H1 (cell line): ENCODE measurements at regions not wholly inside any gene's neighbourhood (a gene's known extent, or its start where the extent isn't known, plus 50 kb on each side); places are given as distances from the start of the nearest gene placed in this dataset.

Experiments
- CTCF ChIA-PET: fragments of 300-600 bp; sonication (Branson Sonifier 250); formaldehyde crosslinking; loops from one replicate; lab custom pipeline; 2021; ENCODE audit not compliant: partially characterized antibody; lab: Charles Lee
- POLR2A ChIA-PET: fragments of 300-600 bp; sonication (Branson Sonifier 250); formaldehyde crosslinking; loops from one replicate; lab custom pipeline; 2021; ENCODE audit warnings: inconsistent platforms; ENCODE audit not compliant: partially characterized antibody; lab: Charles Lee
- DNase-seq, 2 experiments: peaks; one replicate each; pipeline versions ENCODE4 v3.0.0 to v3.0.0-alpha.2; 2010 to 2022; ENCODE audit warnings: low spot score in 2 of 2, low read depth in 1 of 2, mixed read lengths in 1 of 2
- FAIRE-seq: peaks from 2 replicates; lab custom pipeline; 2011; peaks lifted over from hg19 to GRCh38; lab: Jason Lieb, UNC
- H2AFZ ChIP-seq: 2 replicates; pipeline ENCODE4 v1.8.1; 2012; ENCODE audit warnings: low read length, inconsistent platforms
- H2AK5ac ChIP-seq: 2 replicates; pipeline ENCODE4 v1.6.1; 2013; ENCODE audit warnings: low read depth, low read length
- H2BK120ac ChIP-seq: replicated peaks from 2 replicates; pipeline ENCODE3; 2013; ENCODE audit warnings: low read depth, low read length, inconsistent platforms
- H2BK12ac ChIP-seq: 2 replicates; pipeline ENCODE4 v1.6.1; 2013; ENCODE audit warnings: low read depth, low read length
- H2BK15ac ChIP-seq: 2 replicates; pipeline ENCODE4 v1.6.1; 2013; ENCODE audit warnings: low read length
- H2BK20ac ChIP-seq: 2 replicates; pipeline ENCODE4 v1.6.1; 2013; ENCODE audit warnings: low read length
- H2BK5ac ChIP-seq: 2 replicates; pipeline ENCODE4 v1.6.1; 2013; ENCODE audit warnings: low read depth, low read length
- H3K14ac ChIP-seq: 2 replicates; pipeline ENCODE4 v1.6.1; 2013; ENCODE audit warnings: inconsistent platforms; ENCODE audit not compliant: insufficient read length
- H3K18ac ChIP-seq: 2 replicates; pipeline ENCODE4 v1.6.1; 2013; ENCODE audit warnings: low read length; ENCODE audit errors: extremely low read depth
- H3K23ac ChIP-seq: 2 replicates; pipeline ENCODE4 v1.6.1; 2013; ENCODE audit warnings: inconsistent platforms; ENCODE audit not compliant: insufficient read length
- H3K23me2 ChIP-seq: 2 replicates; pipeline ENCODE4 v1.6.1; 2013; ENCODE audit warnings: low read depth, low read length
- H3K27ac ChIP-seq: 2 replicates; pipeline ENCODE4 v1.6.1; 2011; ENCODE audit warnings: low read depth, low read length, inconsistent platforms
- H3K27me3 ChIP-seq, 4 experiments: replicated peaks in 1 of 4; 1 replicate in 1 of 4; 2 replicates in 3 of 4; pipeline versions ENCODE4 v1.6.1 to v1.8.1; 2011 to 2013; ENCODE audit warnings: low read length in 3 of 4, mild to moderate bottlenecking in 3 of 4, inconsistent platforms in 2 of 4, mixed read lengths in 2 of 4, moderate library complexity in 1 of 4; ENCODE audit not compliant: control insufficient read depth in 3 of 4, insufficient read depth in 3 of 4; ENCODE audit errors: extremely low read depth in 1 of 4
- H3K36me3 ChIP-seq, 4 experiments: 2 replicates each; pipeline versions ENCODE4 v1.6.1 to v1.8.1; 2011 to 2013; ENCODE audit warnings: mild to moderate bottlenecking in 4 of 4, low read length in 3 of 4, moderate library complexity in 2 of 4, control low read depth in 1 of 4, inconsistent platforms in 1 of 4; ENCODE audit not compliant: insufficient read depth in 4 of 4, control insufficient read depth in 2 of 4
- H3K4ac ChIP-seq: replicated peaks from 2 replicates; pipeline ENCODE3; 2013; ENCODE audit warnings: low read length, low read depth, mixed read lengths, inconsistent platforms; ENCODE audit not compliant: insufficient read length
- H3K4me1 ChIP-seq, 4 experiments: replicated peaks in 1 of 4; 1 replicate in 1 of 4; 2 replicates in 3 of 4; pipeline versions ENCODE4 v1.6.1 to v1.8.1; 2011 to 2013; ENCODE audit warnings: low read length in 3 of 4, inconsistent platforms in 2 of 4, mixed read lengths in 1 of 4; ENCODE audit not compliant: insufficient read depth in 4 of 4, control insufficient read depth in 3 of 4
- H3K4me2 ChIP-seq, 2 experiments: 2 replicates each; pipeline versions ENCODE4 v1.6.1 to v1.8.1; 2011 to 2013; ENCODE audit warnings: low read depth in 2 of 2, low read length in 2 of 2, control low read depth in 1 of 2, inconsistent platforms in 1 of 2, mild to moderate bottlenecking in 1 of 2; ENCODE audit not compliant: insufficient read depth in 1 of 2
- H3K4me3 ChIP-seq, 4 experiments: fragments of 200-600, 300-600 bp in 1 of 4; sonication (generic), shearing (Covaris generic), sonication (Bioruptor Twin) in 1 of 4; 2 replicates each; pipeline versions ENCODE4 v1.5.1 to v1.8.1; 2011 to 2016; ENCODE audit warnings: low read length in 4 of 4, low read depth in 3 of 4, control low read depth in 2 of 4, inconsistent platforms in 2 of 4, mild to moderate bottlenecking in 2 of 4, mixed read lengths in 1 of 4, moderate library complexity in 1 of 4; ENCODE audit not compliant: insufficient read depth in 2 of 4; ENCODE audit errors: extremely low read depth in 1 of 4
- H3K56ac ChIP-seq: replicated peaks from 2 replicates; pipeline ENCODE3; 2013; ENCODE audit warnings: low read depth, mild to moderate bottlenecking, mixed read lengths, low read length, inconsistent platforms; ENCODE audit not compliant: insufficient read length
- H3K79me1 ChIP-seq: 2 replicates; pipeline ENCODE4 v1.6.1; 2013; ENCODE audit warnings: low read depth, low read length, control low read depth
- H3K79me2 ChIP-seq, 2 experiments: 2 replicates each; pipeline versions ENCODE4 v1.6.1 to v1.8.1; 2012 to 2013; ENCODE audit warnings: low read length in 2 of 2, mild to moderate bottlenecking in 2 of 2, inconsistent platforms in 1 of 2; ENCODE audit not compliant: insufficient read depth in 2 of 2, control insufficient read depth in 1 of 2
- H3K9ac ChIP-seq, 4 experiments: replicated peaks in 1 of 4; 1 replicate in 1 of 4; 2 replicates in 3 of 4; pipeline versions ENCODE4 v1.6.1 to v1.8.1; 2011 to 2013; ENCODE audit warnings: low read depth in 3 of 4, low read length in 3 of 4, control low read depth in 2 of 4, mild to moderate bottlenecking in 2 of 4, moderate library complexity in 2 of 4, inconsistent platforms in 1 of 4; ENCODE audit errors: extremely low read depth in 1 of 4
- H3K9me3 ChIP-seq, 2 experiments: 2 replicates each; pipeline versions ENCODE4 v1.6.1 to v1.8.1; 2012 to 2013; ENCODE audit warnings: mild to moderate bottlenecking in 2 of 2, moderate library complexity in 2 of 2, control low read depth in 1 of 2, inconsistent platforms in 1 of 2, low read depth in 1 of 2, low read length in 1 of 2, mixed read lengths in 1 of 2; ENCODE audit not compliant: insufficient read depth in 2 of 2
- H4K20me1 ChIP-seq, 2 experiments: replicated peaks in 1 of 2; 2 replicates each; pipeline versions ENCODE3 to v1.8.1; 2011 to 2013; ENCODE audit warnings: inconsistent platforms in 2 of 2, low read length in 2 of 2, mild to moderate bottlenecking in 1 of 2; ENCODE audit not compliant: insufficient read depth in 2 of 2, control insufficient read depth in 1 of 2
- H4K5ac ChIP-seq: 2 replicates; pipeline ENCODE4 v1.6.1; 2013; ENCODE audit warnings: low read length, low read depth, mixed read lengths, inconsistent platforms; ENCODE audit not compliant: insufficient read length
- H4K8ac ChIP-seq: 2 replicates; pipeline ENCODE4 v1.8.0; 2013; ENCODE audit warnings: mild to moderate bottlenecking, moderate library complexity, low read length, inconsistent platforms; ENCODE audit not compliant: insufficient read depth; ENCODE audit errors: extremely low read depth
- H4K91ac ChIP-seq: replicated peaks from 2 replicates; pipeline ENCODE3; 2013; ENCODE audit warnings: low read length, mixed read lengths, inconsistent platforms; ENCODE audit not compliant: insufficient read length
- BRCA1 ChIP-seq: IDR thresholded peaks from 2 replicates; pipeline ENCODE4 v1.6.1; 2012; ENCODE audit warnings: low read depth, low read length, improper control_type of control experiment
- EGR1 ChIP-seq: IDR thresholded peaks from 2 replicates; pipeline ENCODE4 v1.6.1; 2011; ENCODE audit warnings: low read depth, low read length, borderline replicate concordance
- FOSL1 ChIP-seq: IDR thresholded peaks from 2 replicates; pipeline ENCODE4 v1.6.1; 2011; ENCODE audit warnings: mild to moderate bottlenecking, low read depth, low read length, moderate library complexity; ENCODE audit not compliant: insufficient read depth
- GABPA ChIP-seq: IDR thresholded peaks from 2 replicates; pipeline ENCODE4 v1.6.1; 2011; ENCODE audit warnings: mild to moderate bottlenecking, low read length, moderate library complexity, borderline replicate concordance; ENCODE audit not compliant: insufficient read depth
- NRF1 ChIP-seq: IDR thresholded peaks from 2 replicates; pipeline ENCODE4 v1.6.1; 2011; ENCODE audit warnings: mild to moderate bottlenecking, low read depth, low read length, improper control_type of control experiment
- TBP ChIP-seq: IDR thresholded peaks from 2 replicates; pipeline ENCODE4 v1.6.1; 2011; ENCODE audit warnings: low read depth, low read length, improper control_type of control experiment
- TCF12 ChIP-seq: IDR thresholded peaks from 2 replicates; pipeline ENCODE4 v1.6.1; 2011; ENCODE audit warnings: low read depth, mild to moderate bottlenecking, low read length
- WGBS, 2 experiments: shearing (Covaris generic) in 1 of 2; methylation state at CpG; one replicate each; pipeline versions ENCODE4 v1.1.6 to v1.1.7; 2013 to 2015; ENCODE audit warnings: low lambda C conversion rate in 2 of 2, mixed read lengths in 2 of 2, inconsistent platforms in 1 of 2, low coverage in 1 of 2, missing lambda C conversion rate in 1 of 2; ENCODE audit not compliant: insufficient replicate concordance in 2 of 2, insufficient coverage in 1 of 2, insufficient read length in 1 of 2; ENCODE audit errors: extremely low coverage in 1 of 2, missing lambda C conversion rate in 1 of 2; 5-methylcytosine and 5-hydroxymethylcytosine counted together

- Histone ChIP-seq H2AFZ (no peak overlapping the region), H3K36me3 (no peaks in the 10 kb centered on the region), H3K4me1 (peaks cover 0 to 6% (median 2%) of the 10 kb centered on the region in 4 experiments; a peak in 5 of 7 replicates), H3K4ac (no peak overlapping the region), H3K79me1 (no peaks in the 10 kb centered on the region), H4K91ac (no peak overlapping the region), H3K56ac (no peak overlapping the region), H3K23ac (no peak overlapping the region), H2BK20ac (no peak overlapping the region), H3K14ac (no peak overlapping the region), H3K4me3 (no peak overlapping the region), H4K5ac (no peak overlapping the region), H4K20me1 (peaks cover 5% of the 10 kb centered on the region in 2 experiments), H3K23me2 (no peaks in the 10 kb centered on the region; the same call in 1 of the 2 replicates), H2BK12ac (no peak overlapping the region), H3K9ac (no peak overlapping the region), H3K27me3 (peaks cover 3 to 51% (median 32%) of the 10 kb centered on the region in 4 experiments), H3K27ac (no peak overlapping the region), H2AK5ac (no peak overlapping the region), H3K4me2 (no peak overlapping the region), H3K9me3 (no peaks in the 10 kb centered on the region), H2BK15ac (no peak overlapping the region), H2BK5ac (no peak overlapping the region), H3K79me2 (no peaks in the 10 kb centered on the region), H2BK120ac (no peak overlapping the region), H3K18ac (no peak overlapping the region), H4K8ac (no peak overlapping the region)
- POLR2A ChIA-PET, result interaction anchor here (1.7 kb wide), 1 partner anchor 173 kb away, joined by 4 read pairs; the partner anchor contains the start of gene RMI1
- no peak for DNase-seq
- TF ChIP-seq NRF1 (no peak), EGR1 (no peak), TCF12 (no peak), GABPA (no peak), BRCA1 (no peak), FOSL1 (no peak), TBP (no peak)
- 93% methylated on average over 1 of the region's 1 CpG; no CpG with 5 or more reads in 1 of the 2 experiments for WGBS, 2 experiments
- CTCF ChIA-PET, result interaction anchor here (2.0 kb wide), 1 partner anchor 216 kb away, joined by 4 read pairs; no protein-coding TSS in a partner anchor
- no peak for FAIRE-seq
Measured at GRCh38 chr9:84153885-84154284, 173.3 kb downstream of the RMI1 start.
